GM13977 (cell line): ENCODE measurements at regions not wholly inside any gene's neighbourhood (a gene's known extent, or its start where the extent isn't known, plus 50 kb on each side); places are given as distances from the start of the nearest gene placed in this dataset.

ENCODE experiments used
- DNase-seq: peaks from one replicate; pipeline ENCODE4 v3.0.0; 2012; ENCODE audit warnings: low spot score
- CTCF ChIP-seq: IDR thresholded peaks from 2 replicates; pipeline ENCODE4 v1.5.1; 2012; ENCODE audit warnings: mild to moderate bottlenecking, control low read depth; ENCODE audit not compliant: insufficient read depth; ENCODE audit errors: extremely low read depth, missing control alignments
- in situ Hi-C: fragments of 300-500 bp; cut with MboI; formaldehyde crosslinking; loops from one replicate; pipeline ENCODE4 v1.12.0; 2022; ENCODE audit warnings: low sequenced_read_pairs, low pct_unique_long_range_greater_than_20kb, mixed read lengths, inconsistent platforms; ENCODE audit not compliant: unreplicated experiment

- in situ Hi-C loops: no loop called here
- DNase-seq: no peak
- no peak for TF ChIP-seq CTCF
These were observed 95.7 kb downstream of the RTL9 start for GRCh38 chrX:110454336-110454735.

DNA sequence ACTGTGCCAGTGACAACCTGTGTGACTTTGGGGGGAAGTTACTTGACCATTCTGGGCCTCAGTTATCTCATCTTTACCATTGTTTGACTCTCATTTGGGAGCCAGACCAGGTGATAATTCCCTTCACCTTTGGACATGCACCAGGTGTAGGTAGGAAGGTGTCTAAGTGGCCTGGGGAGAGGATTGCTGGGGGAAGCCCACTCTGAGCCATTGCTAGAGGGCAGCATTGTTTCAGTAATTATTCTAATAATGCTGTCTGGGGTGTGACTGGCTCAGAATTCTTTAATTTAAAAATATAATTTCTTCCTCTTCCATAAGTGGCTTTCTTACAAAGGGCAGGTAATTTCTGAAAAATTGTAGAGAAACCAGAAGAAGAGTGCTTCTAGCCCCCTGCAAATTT, 104.3 kb downstream of the RTL9 start:
- in situ Hi-C loops: no loop called here
- no peak for TF ChIP-seq CTCF
- no peak for DNase-seq

DNA sequence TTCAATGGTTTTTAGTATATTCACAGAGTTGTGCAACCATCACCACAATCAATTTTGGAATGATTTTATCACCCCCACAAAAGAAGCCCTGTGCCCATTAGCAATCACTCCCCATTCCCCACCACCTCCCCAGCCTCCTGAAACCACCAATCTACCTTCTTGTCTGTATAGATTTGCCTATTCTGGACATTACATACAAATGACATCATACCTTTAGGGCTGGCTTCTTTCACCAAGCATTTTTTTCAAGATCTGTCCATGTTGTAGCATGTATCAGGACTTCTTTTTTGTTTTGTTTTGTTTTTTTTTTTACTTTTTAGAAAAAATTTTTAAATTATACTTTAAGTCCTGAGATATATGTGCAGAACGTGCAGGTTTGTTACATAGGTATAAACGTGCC, 108.1 kb downstream of the RTL9 start:
- in situ Hi-C loops: no loop called here
- no peak for DNase-seq
- no peak for TF ChIP-seq CTCF

DNA sequence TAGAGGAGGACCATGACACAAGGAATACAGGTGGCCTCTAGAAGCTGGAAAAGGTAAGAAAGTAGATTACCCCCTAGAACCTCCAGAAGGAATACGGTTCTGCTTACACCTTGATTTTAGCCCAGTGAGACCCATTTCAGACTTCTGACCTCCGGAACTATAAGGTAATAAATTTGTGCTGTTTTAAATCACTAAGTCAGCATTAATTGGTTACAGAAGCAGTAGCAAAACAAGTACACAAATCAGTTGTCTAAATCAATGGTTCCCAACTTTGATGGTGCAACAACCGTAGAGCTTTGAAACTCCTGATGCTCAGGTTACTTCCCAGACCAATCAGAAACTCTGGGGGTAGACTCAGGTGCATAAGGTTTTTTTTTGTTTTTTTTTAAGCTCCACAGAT, 113.6 kb downstream of the RTL9 start:
- no peak for TF ChIP-seq CTCF
- in situ Hi-C loops: no loop called here
- DNase-seq: no peak

DNA sequence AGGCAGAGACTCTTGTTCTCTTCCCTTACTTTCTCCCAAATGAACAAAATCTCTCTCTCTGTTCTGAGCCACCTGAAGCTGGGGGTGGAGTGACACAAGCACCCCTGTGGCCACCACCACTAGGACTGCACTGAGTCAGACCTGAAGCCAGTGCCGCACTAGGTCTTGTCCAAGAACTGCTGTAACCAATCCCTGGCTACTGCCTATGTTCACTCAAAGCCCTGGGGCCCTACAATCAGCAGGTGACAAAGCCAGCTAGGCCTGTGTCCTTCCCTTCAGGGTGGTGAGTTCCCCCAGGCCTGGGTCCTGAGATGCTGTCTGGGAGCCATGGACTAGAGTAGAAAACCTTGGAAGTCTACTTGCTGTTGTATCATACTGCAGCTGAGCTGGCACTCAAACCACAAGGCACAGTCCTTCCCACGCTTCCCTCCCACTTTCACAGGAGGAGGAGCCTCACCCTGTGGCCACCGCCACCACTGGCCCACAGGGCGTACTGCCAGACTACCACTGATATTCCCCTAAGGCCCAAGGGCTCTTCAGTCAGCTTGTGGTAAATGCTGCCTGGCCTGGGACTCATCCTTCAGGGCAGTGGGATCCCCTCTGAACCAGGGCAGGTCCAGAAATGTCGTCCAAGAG, 119.1 kb downstream of the RTL9 start:
- TF ChIP-seq CTCF: no peak
- in situ Hi-C loops: no loop called here

GRCh38 chrX:110491846-110492620, 133.4 kb downstream of the RTL9 start:
- TF ChIP-seq CTCF: no peak

More for the DNA sequence above, 119.1 kb downstream of the RTL9 start:
- DNase-seq: no peak

DNA sequence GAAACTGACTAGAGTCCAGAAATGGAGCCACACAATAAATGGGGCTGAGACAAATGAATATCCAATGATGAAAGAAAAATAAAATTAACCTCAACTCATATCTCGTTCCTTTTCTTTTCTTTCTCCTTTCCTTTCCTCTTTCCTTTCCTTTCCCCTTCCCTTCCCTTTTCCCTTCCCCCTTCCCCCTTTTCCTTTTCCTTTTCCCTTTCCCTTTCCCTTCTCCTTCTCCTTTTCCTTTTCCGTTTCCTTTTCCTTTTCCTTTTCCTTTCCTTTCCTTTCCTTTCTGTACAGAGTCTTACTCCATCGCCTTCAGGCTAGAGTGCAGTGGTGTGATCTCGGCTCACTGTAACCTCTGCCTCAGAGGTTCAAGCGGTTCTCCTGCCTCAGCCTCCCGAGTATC, 146.3 kb downstream of the RTL9 start:
- TF ChIP-seq CTCF: no peak
- DNase-seq: no peak
- in situ Hi-C loops: no loop called here

More at GRCh38 chrX:110491846-110492620, 133.4 kb downstream of the RTL9 start:
- in situ Hi-C loops: no loop called here
- no peak for DNase-seq
